Osteocyte (in vitro differentiated cells): ENCODE measurements at regions not wholly inside any gene's neighbourhood (a gene's known extent, or its start where the extent isn't known, plus 50 kb on each side); places are given as distances from the start of the nearest gene placed in this dataset.

Experiments used
- DNase-seq: peaks from one replicate; pipeline ENCODE4 v3.0.0; 2021; ENCODE audit warnings: mixed read lengths; ENCODE audit not compliant: unreplicated experiment; ENCODE audit errors: extremely low spot score
- H3K27ac Mint-ChIP-seq: one replicate; pipeline ENCODE4 v1.8.0; 2021; ENCODE audit warnings: mild to moderate bottlenecking, mixed read lengths; ENCODE audit not compliant: unreplicated experiment
- H3K27me3 Mint-ChIP-seq: one replicate; pipeline ENCODE4 v1.8.0; 2021; ENCODE audit warnings: mixed read lengths; ENCODE audit not compliant: unreplicated experiment
- H3K36me3 Mint-ChIP-seq: one replicate; pipeline ENCODE4 v1.8.0; 2021; ENCODE audit warnings: mixed read lengths; ENCODE audit not compliant: unreplicated experiment
- H3K4me1 Mint-ChIP-seq: one replicate; pipeline ENCODE4 v1.8.0; 2021; ENCODE audit warnings: mixed read lengths; ENCODE audit not compliant: unreplicated experiment
- H3K4me3 Mint-ChIP-seq: one replicate; pipeline ENCODE4 v1.8.0; 2021; ENCODE audit warnings: mild to moderate bottlenecking, moderate library complexity, mixed read lengths; ENCODE audit not compliant: unreplicated experiment
- H3K9me3 Mint-ChIP-seq: one replicate; pipeline ENCODE4 v1.8.0; 2021; ENCODE audit warnings: mixed read lengths; ENCODE audit not compliant: unreplicated experiment
- CTCF ChIP-seq: fragments of 200-600 bp; sonication (generic); IDR thresholded peaks from 2 replicates; pipeline ENCODE4 v1.5.0; 2021; ENCODE audit warnings: antibody characterized with exemption, mild to moderate bottlenecking, moderate library complexity

DNA sequence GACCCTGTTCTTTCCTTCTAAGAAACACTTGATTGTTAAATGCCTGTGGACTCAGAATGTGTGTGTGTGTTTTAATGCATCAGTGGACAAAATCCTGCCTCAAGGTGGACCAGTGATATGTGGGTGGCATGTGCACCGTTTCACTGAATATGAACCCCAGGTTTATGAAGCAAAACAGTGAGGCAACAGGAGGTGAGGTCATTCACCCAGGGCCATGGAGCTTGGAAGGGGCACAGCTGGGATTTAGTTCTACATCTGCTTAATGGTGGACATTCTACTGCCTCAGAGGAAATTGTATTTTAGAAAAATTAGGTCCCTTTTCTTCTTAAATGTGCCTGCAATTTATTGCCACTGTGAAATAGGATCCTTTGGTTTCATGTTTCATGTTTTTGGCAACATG, 549.5 kb upstream of the EEF2KMT start:
- TF ChIP-seq CTCF, result no peak
- Mint-ChIP-seq H3K4me3 (no peak overlapping the region), H3K9me3 (peaks cover 10% of the 10 kb centered on the region), H3K4me1 (no peaks in the 10 kb centered on the region), H3K27me3 (no peaks in the 10 kb centered on the region), H3K27ac (no peak overlapping the region), H3K36me3 (no peaks in the 10 kb centered on the region)
- DNase-seq, result no peak

GRCh38 chr16:5643855-5644531, 546.4 kb upstream of the EEF2KMT start:
- no peak overlapping the region for H3K27ac Mint-ChIP-seq
- peaks cover 20% of the 10 kb centered on the region for H3K9me3 Mint-ChIP-seq
- no peaks in the 10 kb centered on the region for H3K4me1 Mint-ChIP-seq
- no peak overlapping the region for H3K4me3 Mint-ChIP-seq
- H3K27me3 Mint-ChIP-seq, result no peaks in the 10 kb centered on the region
- no peak for DNase-seq
- TF ChIP-seq CTCF, result no peak
- H3K36me3 Mint-ChIP-seq, result no peaks in the 10 kb centered on the region

DNA sequence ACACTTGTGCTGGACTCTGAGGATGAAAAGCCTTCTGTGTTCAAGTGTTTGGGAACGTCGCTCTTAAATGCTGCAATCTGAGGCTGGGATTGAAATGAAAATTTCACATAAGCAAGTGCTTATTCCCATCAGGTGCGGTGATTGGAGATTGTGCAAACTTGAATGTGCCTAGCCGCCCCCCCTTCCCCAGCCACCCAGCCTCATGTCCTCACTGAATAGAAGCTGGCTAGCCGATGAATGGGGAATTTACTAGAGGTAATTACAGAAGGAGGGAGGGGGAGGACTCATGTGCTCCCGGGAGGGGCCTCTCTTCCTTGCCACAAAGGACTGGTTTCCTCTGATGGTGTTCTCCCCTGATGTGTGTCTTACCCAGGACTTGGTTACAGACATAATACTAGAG, 544.8 kb upstream of the EEF2KMT start:
- no peaks in the 10 kb centered on the region for H3K36me3 Mint-ChIP-seq
- no peaks in the 10 kb centered on the region for H3K4me1 Mint-ChIP-seq
- H3K27ac Mint-ChIP-seq, result no peak overlapping the region
- H3K4me3 Mint-ChIP-seq, result no peak overlapping the region
- no peak for DNase-seq
- TF ChIP-seq CTCF, result no peak
- no peaks in the 10 kb centered on the region for H3K27me3 Mint-ChIP-seq
- H3K9me3 Mint-ChIP-seq, result peaks cover 29% of the 10 kb centered on the region

DNA sequence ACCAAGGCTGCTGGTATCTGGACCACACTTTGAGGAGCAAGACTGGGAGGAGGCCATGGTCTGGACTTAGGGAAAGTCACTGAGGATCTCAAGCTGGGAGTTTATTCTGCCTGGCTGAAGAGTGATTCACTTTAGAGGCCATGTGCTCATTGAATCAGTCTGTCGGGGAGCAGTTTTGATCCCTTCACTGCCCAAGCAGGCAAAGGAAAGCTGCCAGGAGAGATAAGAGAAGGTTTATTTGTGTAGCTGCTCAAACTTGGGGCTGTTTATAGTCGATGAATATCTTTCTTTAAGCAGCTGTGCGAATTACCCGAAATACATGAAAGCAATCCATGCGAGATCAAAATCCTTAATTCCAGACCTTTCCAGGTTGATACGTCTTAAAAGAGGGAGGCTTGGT, 544.4 kb upstream of the EEF2KMT start:
- H3K27ac Mint-ChIP-seq, result no peak overlapping the region
- DNase-seq, result no peak
- no peaks in the 10 kb centered on the region for H3K4me1 Mint-ChIP-seq
- H3K9me3 Mint-ChIP-seq, result peaks cover 30% of the 10 kb centered on the region
- H3K27me3 Mint-ChIP-seq, result no peaks in the 10 kb centered on the region
- H3K36me3 Mint-ChIP-seq, result no peaks in the 10 kb centered on the region
- H3K4me3 Mint-ChIP-seq, result no peak overlapping the region
- TF ChIP-seq CTCF, result no peak

- Mint-ChIP-seq H3K36me3 (no peaks in the 10 kb centered on the region), H3K9me3 (peaks cover 30% of the 10 kb centered on the region), H3K4me1 (no peaks in the 10 kb centered on the region), H3K4me3 (no peak overlapping the region), H3K27me3 (no peaks in the 10 kb centered on the region), H3K27ac (no peak overlapping the region)
- DNase-seq, result no peak
- no peak for TF ChIP-seq CTCF
Measured at GRCh38 chr16:5640883-5641282, 543.3 kb upstream of the EEF2KMT start.
